HCT116 (cell line): ENCODE measurements at regions not wholly inside any gene's neighbourhood (a gene's known extent, or its start where the extent isn't known, plus 50 kb on each side); places are given as distances from the start of the nearest gene placed in this dataset.

ENCODE experiments used
- ATAC-seq: fragments of 200-7000 bp; cut with Tn5 transposase; 2 replicates; pipeline ENCODE4 v1.9.1; 2020; ENCODE audit warnings: mild to moderate bottlenecking, moderate library complexity
- BruUV-seq: library from RNA; stranded (reverse); fragments of 400-500 nt; replicated peaks from 2 replicates; lab custom pipeline; 2021; lab: Mats Ljungman, UMichigan
- CTCF ChIA-PET: fragments of 300-600 bp; sonication (Branson Sonifier 250); formaldehyde crosslinking; loops from one replicate; lab custom pipeline; 2021; ENCODE audit warnings: antibody characterized with exemption; lab: Charles Lee
- POLR2A ChIA-PET: fragments of 300-600, 350-600 bp; sonication (Branson Sonifier 250); formaldehyde crosslinking; loops from one replicate; lab custom pipeline; 2021; ENCODE audit warnings: antibody characterized with exemption; lab: Charles Lee
- RAD21 ChIA-PET, 2 experiments: fragments of 300-600 bp; sonication (Branson Sonifier 250); formaldehyde crosslinking; loops; one replicate each; lab custom pipeline; 2023; ENCODE audit warnings: low total read pairs in 2 of 2; ENCODE audit not compliant: uncharacterized antibody in 2 of 2, unreplicated experiment in 2 of 2, low non-redundant PET in 1 of 2; lab: Charles Lee
- DNase-seq: peaks from one replicate; pipeline ENCODE4 v3.0.0-alpha.2; 2010; ENCODE audit warnings: low read depth, low spot score
- H2AFZ ChIP-seq: fragments of 200-600 bp; shearing (Covaris generic), sonication (generic); 2 replicates; pipeline ENCODE4 v1.6.1; 2017; ENCODE audit warnings: low read depth, mixed run types, mixed read lengths, antibody characterized with exemption, low read length; ENCODE audit not compliant: poor library complexity, severe bottlenecking
- H3K27ac ChIP-seq: 2 replicates; pipeline ENCODE4 v1.5.1; 2012; ENCODE audit warnings: low read depth, low read length
- H3K27me3 ChIP-seq: fragments of 200-600 bp; sonication (generic); 2 replicates; pipeline ENCODE4 v1.6.1; 2016; ENCODE audit warnings: mixed run types, low read length, mixed read lengths; ENCODE audit not compliant: insufficient read depth
- H3K36me3 ChIP-seq, 2 experiments: fragments of 200-500 bp in 1 of 2; fragments of 200-600 bp in 1 of 2; sonication (Bioruptor generic) in 1 of 2; sonication (generic) in 1 of 2; 2 replicates each; pipeline versions ENCODE4 v1.5.1 to v1.6.1; 2014 to 2016; ENCODE audit warnings: low read length in 2 of 2, inconsistent platforms in 1 of 2, mixed read lengths in 1 of 2, mixed run types in 1 of 2; ENCODE audit not compliant: insufficient read depth in 2 of 2, control insufficient read depth in 1 of 2
- H3K4me1 ChIP-seq, 2 experiments: fragments of 200-600 bp in 1 of 2; sonication (generic) in 1 of 2; 2 replicates each; pipeline versions ENCODE4 v1.5.1 to v1.6.1; 2012 to 2017; ENCODE audit warnings: low read length in 2 of 2, inconsistent platforms in 1 of 2, mild to moderate bottlenecking in 1 of 2, mixed read lengths in 1 of 2, mixed run types in 1 of 2, moderate library complexity in 1 of 2; ENCODE audit not compliant: insufficient read depth in 2 of 2, control insufficient read depth in 1 of 2
- H3K4me2 ChIP-seq: fragments of 200-600 bp; sonication (generic); 2 replicates; pipeline ENCODE4 v1.6.1; 2017; ENCODE audit warnings: mixed run types, low read length, mixed read lengths
- H3K4me3 ChIP-seq, 2 experiments: fragments of 200-600 bp in 1 of 2; sonication (generic) in 1 of 2; replicated peaks in 1 of 2; 2 replicates each; pipeline ENCODE4 v1.5.1; 2011 to 2016; ENCODE audit warnings: low read length in 2 of 2, control low read depth in 1 of 2, low read depth in 1 of 2, mild to moderate bottlenecking in 1 of 2, mixed read lengths in 1 of 2, mixed run types in 1 of 2
- H3K79me2 ChIP-seq: fragments of 200-600 bp; sonication (generic); 2 replicates; pipeline ENCODE4 v1.6.1; 2017; ENCODE audit warnings: mild to moderate bottlenecking, mixed run types, low read length, moderate library complexity, mixed read lengths; ENCODE audit not compliant: insufficient read depth
- H3K9ac ChIP-seq: fragments of 200-600 bp; sonication (generic); 2 replicates; pipeline ENCODE4 v1.6.1; 2016; ENCODE audit warnings: low read length, mixed read lengths
- H3K9me2 ChIP-seq: fragments of 200-600 bp; sonication (generic), shearing (Covaris generic); 2 replicates; pipeline ENCODE4 v1.6.1; 2017; ENCODE audit warnings: mixed run types, mild to moderate bottlenecking, moderate library complexity; ENCODE audit not compliant: insufficient read depth
- H3K9me3 ChIP-seq, 2 experiments: fragments of 200-500 bp in 1 of 2; fragments of 200-600 bp in 1 of 2; sonication (Bioruptor generic) in 1 of 2; sonication (generic) in 1 of 2; 2 replicates each; pipeline ENCODE4 v1.6.1; 2014 to 2017; ENCODE audit warnings: low read length in 2 of 2, mixed read lengths in 2 of 2, inconsistent platforms in 1 of 2, low read depth in 1 of 2, mild to moderate bottlenecking in 1 of 2, mixed run types in 1 of 2, moderate library complexity in 1 of 2; ENCODE audit not compliant: control insufficient read depth in 1 of 2, insufficient read depth in 1 of 2
- H4K20me1 ChIP-seq: fragments of 200-600 bp; sonication (generic), shearing (Covaris generic); 2 replicates; pipeline ENCODE4 v1.6.1; 2017; ENCODE audit warnings: mixed run types, mild to moderate bottlenecking, moderate library complexity; ENCODE audit not compliant: insufficient read depth
- CEBPB ChIP-seq: IDR thresholded peaks from 2 replicates; pipeline ENCODE4 v1.6.1; 2012; ENCODE audit warnings: low read depth
- EGR1 ChIP-seq: IDR thresholded peaks from 2 replicates; pipeline ENCODE4 v1.6.1; 2012; ENCODE audit warnings: low read depth
- ELF1 ChIP-seq: IDR thresholded peaks from 2 replicates; pipeline ENCODE4 v1.6.1; 2012; ENCODE audit warnings: low read depth, borderline replicate concordance
- EZH2 ChIP-seq: fragments of 200-600 bp; sonication (generic); IDR thresholded peaks from 2 replicates; pipeline ENCODE4 v1.6.1; 2017; ENCODE audit warnings: antibody characterized with exemption, mixed run types
- EZH2phosphoT487 ChIP-seq: fragments of 200-600 bp; IDR thresholded peaks from 2 replicates; pipeline ENCODE4 v1.6.1; 2018; ENCODE audit warnings: antibody characterized with exemption, borderline replicate concordance
- JUND ChIP-seq: IDR thresholded peaks from 2 replicates; pipeline ENCODE4 v1.6.1; 2012
- POLR2A ChIP-seq: IDR thresholded peaks from 2 replicates; pipeline ENCODE4 v1.7.0; 2011; ENCODE audit warnings: borderline replicate concordance; ENCODE audit not compliant: insufficient read depth, insufficient read length; ENCODE audit errors: extremely low read depth
- POLR2AphosphoS5 ChIP-seq: IDR thresholded peaks from 2 replicates; pipeline ENCODE4 v1.6.1; 2011; ENCODE audit warnings: mild to moderate bottlenecking, low read depth, low read length, moderate library complexity
- RAD21 ChIP-seq: IDR thresholded peaks from 2 replicates; pipeline ENCODE4 v1.6.1; 2012; ENCODE audit warnings: low read depth, mild to moderate bottlenecking
- SIN3A ChIP-seq: IDR thresholded peaks from 2 replicates; pipeline ENCODE4 v1.6.1; 2012; ENCODE audit warnings: low read depth
- SRF ChIP-seq: IDR thresholded peaks from 2 replicates; pipeline ENCODE4 v1.6.1; 2012; ENCODE audit warnings: low read depth
- TCF7L2 ChIP-seq: IDR thresholded peaks from 2 replicates; pipeline ENCODE4 v1.7.0; 2011; ENCODE audit warnings: borderline replicate concordance, inconsistent platforms; ENCODE audit not compliant: insufficient read depth, insufficient read length; ENCODE audit errors: extremely low read depth
- YY1 ChIP-seq: IDR thresholded peaks from 2 replicates; pipeline ENCODE4 v1.6.1; 2011; ENCODE audit warnings: low read length, low read depth, moderate library complexity, mild to moderate bottlenecking; ENCODE audit not compliant: insufficient replicate concordance; ENCODE audit errors: extremely low read depth
- ZFX ChIP-seq: fragments of 450-650 bp; IDR thresholded peaks from 2 replicates; pipeline ENCODE4 v1.6.1; 2017
- intact Hi-C: fragments of 100-400 bp; cut with micrococcal nuclease; formaldehyde crosslinking; loops from 2 replicates; pipeline ENCODE4 v1.10.0; 2022
- TF ChIP-seq, protein P1 (sequence below): IDR thresholded peaks from 2 replicates; pipeline ENCODE4 v1.6.1; 2012
- TF ChIP-seq, protein P2 (sequence below): IDR thresholded peaks from 2 replicates; pipeline ENCODE4 v1.6.1; 2012
- TF ChIP-seq, protein P3 (sequence below): IDR thresholded peaks from 2 replicates; pipeline ENCODE4 v1.6.1; 2012; ENCODE audit warnings: low read depth
- TF ChIP-seq, protein P4 (sequence below): IDR thresholded peaks from 2 replicates; pipeline ENCODE4 v1.6.1; 2011; ENCODE audit warnings: mild to moderate bottlenecking, low read length, moderate library complexity; ENCODE audit not compliant: insufficient replicate concordance; ENCODE audit errors: extremely low read depth
- TF ChIP-seq, protein P5 (sequence below), 3 experiments: fragments of 200-600 bp in 1 of 3; sonication (generic) in 1 of 3; IDR thresholded peaks in 2 of 3; conservative IDR thresholded peaks in 1 of 3; 2 replicates each; pipeline ENCODE4 v1.5.1; 2012 to 2017; ENCODE audit warnings: low read depth in 2 of 3, low read length in 2 of 3, antibody characterized with exemption in 1 of 3, borderline replicate concordance in 1 of 3, control low read depth in 1 of 3, mild to moderate bottlenecking in 1 of 3, mixed read lengths in 1 of 3, mixed run types in 1 of 3, moderate library complexity in 1 of 3; ENCODE audit not compliant: insufficient read depth in 1 of 3

DNA sequence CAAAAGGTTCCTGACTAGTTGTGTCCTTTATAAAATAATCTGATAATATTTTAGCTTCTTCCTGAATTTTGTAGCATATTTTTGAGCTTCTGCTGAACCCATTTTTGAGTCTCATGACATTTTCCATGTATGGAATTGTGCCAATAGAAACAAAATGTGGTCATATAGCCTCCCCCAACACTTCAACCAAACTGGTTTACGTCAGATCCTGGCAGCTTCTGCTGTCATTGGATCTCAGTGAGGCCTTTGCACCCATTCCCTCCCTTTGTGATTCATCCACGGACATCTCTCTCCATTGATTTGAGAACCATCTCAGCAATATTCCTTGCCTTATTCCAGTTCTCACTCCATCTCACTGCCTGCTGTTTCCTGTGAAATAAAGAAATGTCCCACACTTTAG, 128.0 kb downstream of the GPCPD1 start:
- ChIA-PET CTCF (no interaction called here), POLR2A (no interaction called here), RAD21 (no interaction called here)
- TF ChIP-seq POLR2A (no peak), SIN3A (no peak), RAD21 (no peak), EGR1 (no peak), EZH2 (no peak), JUND (no peak), ZFX (no peak), CEBPB (no peak), EZH2phosphoT487 (no peak), TCF7L2 (no peak), YY1 (no peak), ELF1 (no peak), SRF (no peak), POLR2AphosphoS5 (no peak)
- TF ChIP-seq, protein P1, sequence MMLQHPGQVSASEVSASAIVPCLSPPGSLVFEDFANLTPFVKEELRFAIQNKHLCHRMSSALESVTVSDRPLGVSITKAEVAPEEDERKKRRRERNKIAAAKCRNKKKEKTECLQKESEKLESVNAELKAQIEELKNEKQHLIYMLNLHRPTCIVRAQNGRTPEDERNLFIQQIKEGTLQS = no peak
- TF ChIP-seq, protein P2, sequence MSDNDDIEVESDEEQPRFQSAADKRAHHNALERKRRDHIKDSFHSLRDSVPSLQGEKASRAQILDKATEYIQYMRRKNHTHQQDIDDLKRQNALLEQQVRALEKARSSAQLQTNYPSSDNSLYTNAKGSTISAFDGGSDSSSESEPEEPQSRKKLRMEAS = no peak
- TF ChIP-seq, protein P3, sequence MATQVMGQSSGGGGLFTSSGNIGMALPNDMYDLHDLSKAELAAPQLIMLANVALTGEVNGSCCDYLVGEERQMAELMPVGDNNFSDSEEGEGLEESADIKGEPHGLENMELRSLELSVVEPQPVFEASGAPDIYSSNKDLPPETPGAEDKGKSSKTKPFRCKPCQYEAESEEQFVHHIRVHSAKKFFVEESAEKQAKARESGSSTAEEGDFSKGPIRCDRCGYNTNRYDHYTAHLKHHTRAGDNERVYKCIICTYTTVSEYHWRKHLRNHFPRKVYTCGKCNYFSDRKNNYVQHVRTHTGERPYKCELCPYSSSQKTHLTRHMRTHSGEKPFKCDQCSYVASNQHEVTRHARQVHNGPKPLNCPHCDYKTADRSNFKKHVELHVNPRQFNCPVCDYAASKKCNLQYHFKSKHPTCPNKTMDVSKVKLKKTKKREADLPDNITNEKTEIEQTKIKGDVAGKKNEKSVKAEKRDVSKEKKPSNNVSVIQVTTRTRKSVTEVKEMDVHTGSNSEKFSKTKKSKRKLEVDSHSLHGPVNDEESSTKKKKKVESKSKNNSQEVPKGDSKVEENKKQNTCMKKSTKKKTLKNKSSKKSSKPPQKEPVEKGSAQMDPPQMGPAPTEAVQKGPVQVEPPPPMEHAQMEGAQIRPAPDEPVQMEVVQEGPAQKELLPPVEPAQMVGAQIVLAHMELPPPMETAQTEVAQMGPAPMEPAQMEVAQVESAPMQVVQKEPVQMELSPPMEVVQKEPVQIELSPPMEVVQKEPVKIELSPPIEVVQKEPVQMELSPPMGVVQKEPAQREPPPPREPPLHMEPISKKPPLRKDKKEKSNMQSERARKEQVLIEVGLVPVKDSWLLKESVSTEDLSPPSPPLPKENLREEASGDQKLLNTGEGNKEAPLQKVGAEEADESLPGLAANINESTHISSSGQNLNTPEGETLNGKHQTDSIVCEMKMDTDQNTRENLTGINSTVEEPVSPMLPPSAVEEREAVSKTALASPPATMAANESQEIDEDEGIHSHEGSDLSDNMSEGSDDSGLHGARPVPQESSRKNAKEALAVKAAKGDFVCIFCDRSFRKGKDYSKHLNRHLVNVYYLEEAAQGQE = no peak
- TF ChIP-seq, protein P4, sequence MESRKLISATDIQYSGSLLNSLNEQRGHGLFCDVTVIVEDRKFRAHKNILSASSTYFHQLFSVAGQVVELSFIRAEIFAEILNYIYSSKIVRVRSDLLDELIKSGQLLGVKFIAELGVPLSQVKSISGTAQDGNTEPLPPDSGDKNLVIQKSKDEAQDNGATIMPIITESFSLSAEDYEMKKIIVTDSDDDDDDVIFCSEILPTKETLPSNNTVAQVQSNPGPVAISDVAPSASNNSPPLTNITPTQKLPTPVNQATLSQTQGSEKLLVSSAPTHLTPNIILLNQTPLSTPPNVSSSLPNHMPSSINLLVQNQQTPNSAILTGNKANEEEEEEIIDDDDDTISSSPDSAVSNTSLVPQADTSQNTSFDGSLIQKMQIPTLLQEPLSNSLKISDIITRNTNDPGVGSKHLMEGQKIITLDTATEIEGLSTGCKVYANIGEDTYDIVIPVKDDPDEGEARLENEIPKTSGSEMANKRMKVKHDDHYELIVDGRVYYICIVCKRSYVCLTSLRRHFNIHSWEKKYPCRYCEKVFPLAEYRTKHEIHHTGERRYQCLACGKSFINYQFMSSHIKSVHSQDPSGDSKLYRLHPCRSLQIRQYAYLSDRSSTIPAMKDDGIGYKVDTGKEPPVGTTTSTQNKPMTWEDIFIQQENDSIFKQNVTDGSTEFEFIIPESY = no peak
- TF ChIP-seq, protein P5, sequence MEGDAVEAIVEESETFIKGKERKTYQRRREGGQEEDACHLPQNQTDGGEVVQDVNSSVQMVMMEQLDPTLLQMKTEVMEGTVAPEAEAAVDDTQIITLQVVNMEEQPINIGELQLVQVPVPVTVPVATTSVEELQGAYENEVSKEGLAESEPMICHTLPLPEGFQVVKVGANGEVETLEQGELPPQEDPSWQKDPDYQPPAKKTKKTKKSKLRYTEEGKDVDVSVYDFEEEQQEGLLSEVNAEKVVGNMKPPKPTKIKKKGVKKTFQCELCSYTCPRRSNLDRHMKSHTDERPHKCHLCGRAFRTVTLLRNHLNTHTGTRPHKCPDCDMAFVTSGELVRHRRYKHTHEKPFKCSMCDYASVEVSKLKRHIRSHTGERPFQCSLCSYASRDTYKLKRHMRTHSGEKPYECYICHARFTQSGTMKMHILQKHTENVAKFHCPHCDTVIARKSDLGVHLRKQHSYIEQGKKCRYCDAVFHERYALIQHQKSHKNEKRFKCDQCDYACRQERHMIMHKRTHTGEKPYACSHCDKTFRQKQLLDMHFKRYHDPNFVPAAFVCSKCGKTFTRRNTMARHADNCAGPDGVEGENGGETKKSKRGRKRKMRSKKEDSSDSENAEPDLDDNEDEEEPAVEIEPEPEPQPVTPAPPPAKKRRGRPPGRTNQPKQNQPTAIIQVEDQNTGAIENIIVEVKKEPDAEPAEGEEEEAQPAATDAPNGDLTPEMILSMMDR (IDR thresholded peaks at IDR 0.05 in 2 of 3, conservative IDR thresholded peaks at IDR 0.05 in 1 of 3; ENCODE audit: borderline replicate concordance in 1 of 3, insufficient read depth in 1 of 3, low read depth in 2 of 3, low read length in 2 of 3) = no peak
- 0 out of 2 replicates have a peak, but pooled peaks cover 5% of the 10 kb centered on the region for H3K27me3 ChIP-seq
- H3K4me1 ChIP-seq = no peaks in the 10 kb centered on the region
- H3K27ac ChIP-seq = no peak overlapping the region
- no peaks in the 10 kb centered on the region for H3K9me3 ChIP-seq
- no peak overlapping the region for H2AFZ ChIP-seq
- DNase-seq = no peak
- no peak overlapping the region for H3K4me2 ChIP-seq
- H3K9ac ChIP-seq = no peak overlapping the region
- BruUV-seq = no TSS peak
- intact Hi-C loops = no loop called here
- H3K36me3 ChIP-seq = no peaks in the 10 kb centered on the region
- H3K4me3 ChIP-seq = no peak overlapping the region
- H4K20me1 ChIP-seq = no peaks in the 10 kb centered on the region
- no peaks in the 10 kb centered on the region for H3K79me2 ChIP-seq
- ATAC-seq = no peak
- no peaks in the 10 kb centered on the region for H3K9me2 ChIP-seq
